ENCODE measurements at regions not wholly inside any gene's neighbourhood (a gene's known extent, or its start where the extent isn't known, plus 50 kb on each side); places are given as distances from the start of the nearest gene placed in this dataset.

DNA sequence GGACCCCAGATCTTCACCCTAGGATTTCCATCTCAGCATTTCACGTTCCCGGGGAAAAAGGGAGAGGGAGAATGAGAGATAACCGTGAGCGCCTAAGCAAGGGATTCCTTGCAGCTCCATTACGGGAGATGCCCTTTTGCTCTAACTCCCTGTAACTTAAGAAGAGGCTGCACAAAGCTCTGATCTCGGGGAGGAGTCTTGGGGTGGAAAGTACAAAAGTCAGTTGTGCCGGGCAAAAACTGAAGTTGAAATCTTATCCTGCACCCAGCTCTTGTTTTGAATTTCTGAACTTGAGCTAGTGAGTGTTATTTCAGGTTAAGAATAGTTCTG lies 256.4 kb upstream of the SOX21 start:
- peak overlapping the region; percentile 68 for H2AFZ ChIP-seq (ENCODE audit: low read depth, low read length)
- H3K4me3 ChIP-seq (ENCODE audit: low read length) = peak overlapping the region; percentile 74
- H3K36me3 ChIP-seq (ENCODE audit: insufficient read depth, low read length) = no peaks in the 10 kb centered on the region
- peaks cover 55% of the 10 kb centered on the region for H3K4me1 ChIP-seq (ENCODE audit: insufficient read depth, low read length)
- H3K9me3 ChIP-seq (ENCODE audit: low read length) = no peaks in the 10 kb centered on the region
- H3K27me3 ChIP-seq (ENCODE audit: insufficient read depth, low read length) = no peaks in the 10 kb centered on the region

DNA sequence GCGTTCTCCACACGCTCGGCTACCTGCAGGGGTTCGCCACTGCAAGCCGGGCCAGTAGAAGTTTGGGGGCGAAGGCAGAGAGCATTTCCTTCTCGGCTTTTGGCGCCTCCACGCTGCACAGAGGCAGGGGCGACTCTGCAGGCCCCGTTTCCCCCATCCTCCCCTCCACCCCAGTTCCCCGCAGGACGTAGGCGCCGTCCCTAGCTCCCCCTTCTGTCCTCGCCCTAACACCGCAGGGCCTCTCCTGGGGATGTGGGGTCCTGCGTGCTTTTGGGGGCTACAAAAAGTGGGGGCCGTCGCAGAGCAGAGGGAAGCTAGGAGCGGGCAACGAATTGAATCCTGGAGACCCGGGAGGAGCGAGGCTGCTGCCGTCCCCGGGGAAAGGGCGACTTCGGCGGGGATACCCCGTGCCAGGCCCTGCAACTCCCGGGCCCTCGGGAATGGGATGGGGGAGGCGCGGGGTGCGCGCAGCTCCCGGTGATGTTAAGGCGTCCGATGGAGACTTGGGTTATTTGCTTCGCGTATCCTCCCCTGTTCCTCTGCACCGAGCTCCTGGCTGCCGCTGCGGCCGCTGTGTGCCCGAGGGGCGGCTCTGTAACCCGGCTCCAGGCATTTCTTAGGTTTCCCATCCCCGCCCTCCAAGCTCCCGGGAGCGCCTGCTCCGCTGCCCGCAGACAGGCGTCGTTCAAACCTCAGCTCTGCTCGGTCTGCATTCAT lies 255.9 kb upstream of the SOX21 start:
- H2AFZ ChIP-seq (ENCODE audit: low read depth, low read length) = peak overlapping the region; percentile 68
- H3K36me3 ChIP-seq (ENCODE audit: insufficient read depth, low read length) = no peaks in the 10 kb centered on the region
- H3K27me3 ChIP-seq (ENCODE audit: insufficient read depth, low read length) = no peaks in the 10 kb centered on the region
- peaks cover 49% of the 10 kb centered on the region for H3K4me1 ChIP-seq (ENCODE audit: insufficient read depth, low read length)
- peak overlapping the region; percentile 74 for H3K4me3 ChIP-seq (ENCODE audit: low read length)
- H3K9me3 ChIP-seq (ENCODE audit: low read length) = no peaks in the 10 kb centered on the region

DNA sequence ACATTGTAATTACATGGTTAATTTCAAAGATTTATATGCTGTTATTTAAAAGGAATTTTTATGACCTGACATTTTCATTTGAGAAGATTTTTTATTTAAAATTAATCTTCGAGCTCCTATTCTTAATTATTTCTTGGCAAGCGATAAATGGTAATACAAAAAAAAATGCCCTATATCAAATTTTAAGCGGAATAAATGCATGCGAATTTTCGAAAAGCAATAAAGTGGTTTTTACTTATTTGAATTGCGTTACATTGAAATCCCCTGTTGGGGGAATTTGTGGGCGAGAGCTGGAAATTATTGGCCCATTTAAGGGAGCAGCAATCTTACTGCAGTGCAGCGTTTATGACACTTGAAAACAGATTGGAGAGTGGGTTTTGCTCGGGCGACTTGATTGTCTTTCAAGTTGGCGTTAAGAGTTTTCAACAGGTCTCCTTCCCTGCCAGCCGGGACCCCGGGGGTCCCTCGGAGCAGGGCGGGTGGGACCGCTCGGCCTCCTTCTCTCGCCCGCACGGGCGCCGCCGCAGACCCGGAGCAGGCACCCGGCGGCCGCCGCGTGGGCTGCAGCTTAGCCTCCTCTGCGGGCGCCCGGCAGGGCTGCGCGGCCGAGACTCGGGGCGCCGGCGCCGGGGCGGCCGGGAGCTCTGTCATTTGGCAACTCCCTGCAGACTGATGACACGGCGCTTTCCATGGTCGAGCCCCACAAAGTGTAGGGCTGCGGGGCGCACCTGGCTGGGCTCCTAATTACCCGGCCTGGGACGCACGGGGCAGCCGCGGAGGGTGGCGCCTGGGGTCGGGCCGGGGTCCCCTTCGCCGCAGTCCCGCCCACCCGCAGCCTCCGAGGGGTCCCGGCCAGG lies 255.1 kb upstream of the SOX21 start:
- no peaks in the 10 kb centered on the region for H3K27me3 ChIP-seq (ENCODE audit: insufficient read depth, low read length)
- H3K36me3 ChIP-seq (ENCODE audit: insufficient read depth, low read length) = no peaks in the 10 kb centered on the region
- H2AFZ ChIP-seq (ENCODE audit: low read depth, low read length) = peak overlapping the region; percentile 68
- peak overlapping the region; percentile 74 for H3K4me3 ChIP-seq (ENCODE audit: low read length)
- no peaks in the 10 kb centered on the region for H3K9me3 ChIP-seq (ENCODE audit: low read length)
- peaks cover 46% of the 10 kb centered on the region for H3K4me1 ChIP-seq (ENCODE audit: insufficient read depth, low read length)

DNA sequence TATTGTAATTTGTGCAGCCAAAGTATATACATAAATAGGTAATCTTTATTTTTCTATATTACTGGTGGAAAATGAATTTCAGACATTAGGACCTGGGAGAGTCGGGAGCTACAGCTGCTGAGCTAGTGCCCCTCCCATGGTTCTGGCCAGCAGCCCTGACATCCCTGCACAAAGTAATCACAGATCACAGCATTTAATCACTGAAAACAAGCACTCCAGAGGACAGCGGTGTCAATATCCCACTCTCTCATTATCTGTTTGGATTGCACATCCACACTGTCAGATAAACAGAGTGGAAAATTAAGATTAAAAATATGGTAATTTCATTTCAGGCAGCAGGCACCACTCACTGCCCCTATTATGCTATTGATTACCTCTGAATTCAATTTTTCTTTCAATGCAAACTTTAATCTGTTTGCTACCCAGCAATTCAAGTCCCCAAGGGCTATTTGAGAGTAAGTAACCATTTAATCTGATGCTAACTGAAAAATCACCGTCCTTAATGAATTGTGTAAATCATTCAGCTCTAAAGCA lies 254.1 kb upstream of the SOX21 start:
- H3K36me3 ChIP-seq (ENCODE audit: insufficient read depth, low read length) = no peaks in the 10 kb centered on the region
- H3K4me1 ChIP-seq (ENCODE audit: insufficient read depth, low read length) = peaks cover 40% of the 10 kb centered on the region
- no peaks in the 10 kb centered on the region for H3K27me3 ChIP-seq (ENCODE audit: insufficient read depth, low read length)
- H2AFZ ChIP-seq (ENCODE audit: low read depth, low read length) = no peak overlapping the region
- H3K4me3 ChIP-seq (ENCODE audit: low read length) = peak overlapping the region; percentile 74
- H3K9me3 ChIP-seq (ENCODE audit: low read length) = no peaks in the 10 kb centered on the region

DNA sequence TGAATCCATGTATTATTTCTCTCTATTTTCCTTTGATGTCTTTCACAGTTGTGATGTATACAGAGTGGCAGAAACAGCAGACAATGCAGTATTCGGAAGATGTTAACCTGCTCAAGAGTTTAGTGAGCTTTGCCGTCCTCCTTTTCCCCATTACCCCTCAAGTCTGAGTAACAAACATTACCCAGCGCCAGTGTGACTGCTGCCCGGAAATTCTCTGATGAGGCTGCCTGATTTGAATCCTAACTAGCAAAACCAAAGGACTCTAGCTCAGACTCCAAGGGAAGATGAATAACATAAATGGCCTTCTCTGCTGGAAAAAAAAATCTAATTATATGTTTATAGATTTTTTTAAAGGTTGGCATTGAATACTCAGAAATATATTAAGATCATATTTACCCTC lies 247.3 kb upstream of the SOX21 start:
- Histone ChIP-seq H3K9me3 (ENCODE audit: low read length) (no peaks in the 10 kb centered on the region), H3K27me3 (ENCODE audit: insufficient read depth, low read length) (no peaks in the 10 kb centered on the region), H3K4me3 (ENCODE audit: low read length) (no peak overlapping the region), H2AFZ (ENCODE audit: low read depth, low read length) (peak overlapping the region; percentile 28), H3K4me1 (ENCODE audit: insufficient read depth, low read length) (peaks cover 24% of the 10 kb centered on the region), H3K36me3 (ENCODE audit: insufficient read depth, low read length) (no peaks in the 10 kb centered on the region)

DNA sequence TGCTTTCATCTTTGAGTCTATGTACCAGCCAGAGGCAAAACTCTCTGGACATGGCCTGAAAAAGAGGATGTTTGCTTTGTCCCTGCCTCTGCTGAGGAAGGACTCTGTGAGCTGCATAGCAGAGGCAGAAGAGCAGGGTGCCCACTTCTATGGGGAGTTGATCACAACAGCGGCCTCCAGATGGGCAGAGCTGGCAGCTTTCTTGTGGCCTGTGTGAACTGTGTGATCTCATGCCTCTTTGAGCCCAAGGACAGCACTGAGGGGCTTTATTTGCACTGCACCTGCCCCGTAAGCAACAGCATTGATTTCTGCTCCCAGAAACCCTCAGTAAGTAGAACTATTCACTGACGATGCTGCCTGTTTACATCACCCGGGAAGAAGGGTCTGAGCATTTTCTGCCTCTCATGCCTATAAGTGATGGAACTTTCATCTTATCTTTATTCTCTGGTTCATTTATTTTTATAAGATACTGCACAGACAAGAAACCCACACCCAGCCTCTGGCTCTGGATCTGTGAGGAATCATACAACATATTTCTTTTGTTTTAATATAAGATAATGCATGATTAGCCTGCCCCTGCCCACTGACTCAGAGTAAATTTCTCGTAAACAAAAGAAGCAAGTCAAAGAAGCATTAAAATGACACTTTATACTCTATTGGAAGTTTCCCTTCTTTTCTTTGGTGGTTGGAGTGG lies 244.2 kb upstream of the SOX21 start:
- no peaks in the 10 kb centered on the region for H3K27me3 ChIP-seq (ENCODE audit: insufficient read depth, low read length)
- no peaks in the 10 kb centered on the region for H3K9me3 ChIP-seq (ENCODE audit: low read length)
- no peaks in the 10 kb centered on the region for H3K36me3 ChIP-seq (ENCODE audit: insufficient read depth, low read length)
- no peak overlapping the region for H2AFZ ChIP-seq (ENCODE audit: low read depth, low read length)
- no peak overlapping the region for H3K4me3 ChIP-seq (ENCODE audit: low read length)
- H3K4me1 ChIP-seq (ENCODE audit: insufficient read depth, low read length) = peaks cover 17% of the 10 kb centered on the region

DNA sequence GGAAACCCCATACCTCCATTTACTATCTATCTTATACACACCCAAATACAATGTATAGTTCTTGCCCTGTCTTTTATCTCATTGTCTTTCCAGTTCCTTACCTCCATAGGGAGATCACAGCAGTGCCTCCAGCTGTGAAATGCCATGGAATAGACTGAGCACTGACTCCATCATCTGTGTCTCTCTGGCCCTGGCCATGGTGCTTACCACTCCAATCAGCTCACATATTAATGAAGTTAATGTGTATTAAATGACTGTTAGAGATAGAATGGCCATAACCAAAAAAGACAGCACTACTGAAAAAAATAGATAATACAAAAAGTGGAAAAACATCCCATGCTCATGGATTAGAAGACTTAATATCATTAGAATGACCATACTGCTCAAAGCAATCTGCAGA lies 240.4 kb upstream of the SOX21 start:
- Histone ChIP-seq H2AFZ (ENCODE audit: low read depth, low read length) (no peak overlapping the region), H3K27me3 (ENCODE audit: insufficient read depth, low read length) (no peaks in the 10 kb centered on the region), H3K4me3 (ENCODE audit: low read length) (no peak overlapping the region), H3K9me3 (ENCODE audit: low read length) (no peaks in the 10 kb centered on the region), H3K36me3 (ENCODE audit: insufficient read depth, low read length) (no peaks in the 10 kb centered on the region), H3K4me1 (ENCODE audit: insufficient read depth, low read length) (peaks cover 15% of the 10 kb centered on the region)

DNA sequence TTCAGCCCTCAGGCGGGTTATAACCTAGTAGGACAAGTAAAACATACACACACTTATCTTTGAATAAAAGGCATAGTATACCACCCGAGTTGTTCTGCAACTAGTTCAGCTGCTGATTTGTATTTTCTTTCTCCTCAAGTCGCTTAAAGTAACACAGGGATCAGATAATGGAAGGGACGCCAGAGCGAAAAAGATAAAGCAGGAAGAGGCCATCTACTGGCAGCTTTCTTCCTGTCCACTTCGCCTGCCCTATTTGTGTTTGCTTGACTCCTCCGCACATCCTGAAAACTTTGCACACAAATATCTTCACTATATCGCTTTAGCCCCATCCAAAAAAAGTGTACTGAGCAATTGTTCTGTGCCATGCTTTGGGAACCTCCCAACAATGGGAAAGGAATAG lies 238.0 kb upstream of the SOX21 start:
- H3K27me3 ChIP-seq (ENCODE audit: insufficient read depth, low read length) = no peaks in the 10 kb centered on the region
- peaks cover 25% of the 10 kb centered on the region for H3K4me1 ChIP-seq (ENCODE audit: insufficient read depth, low read length)
- no peaks in the 10 kb centered on the region for H3K36me3 ChIP-seq (ENCODE audit: insufficient read depth, low read length)

DNA sequence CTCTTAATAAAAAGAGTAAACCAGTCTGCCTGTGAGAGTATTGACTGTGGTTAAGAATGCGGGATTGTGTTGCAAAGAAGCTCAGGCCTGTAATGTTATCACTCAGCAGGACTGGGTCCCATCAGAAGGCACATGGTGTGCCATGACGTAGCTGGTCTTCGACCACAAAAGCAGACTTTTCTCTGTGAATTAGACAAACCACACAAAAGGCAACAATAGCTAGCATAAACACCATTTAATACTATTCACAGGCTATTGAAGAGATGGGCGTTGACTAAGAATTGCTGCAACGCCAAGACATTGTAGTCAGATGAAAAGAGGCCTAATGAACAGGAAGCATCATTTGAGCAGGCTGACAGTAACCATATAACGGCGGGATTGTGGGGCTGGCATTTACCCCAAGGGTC lies 235.6 kb upstream of the SOX21 start:
- Histone ChIP-seq H2AFZ (ENCODE audit: low read depth, low read length) (no peak overlapping the region), H3K9me3 (ENCODE audit: low read length) (no peaks in the 10 kb centered on the region), H3K4me1 (ENCODE audit: insufficient read depth, low read length) (peaks cover 25% of the 10 kb centered on the region), H3K27me3 (ENCODE audit: insufficient read depth, low read length) (no peaks in the 10 kb centered on the region), H3K4me3 (ENCODE audit: low read length) (no peak overlapping the region), H3K36me3 (ENCODE audit: insufficient read depth, low read length) (no peaks in the 10 kb centered on the region)

More for the DNA sequence above, 238.0 kb upstream of the SOX21 start:
- H2AFZ ChIP-seq (ENCODE audit: low read depth, low read length) = no peak overlapping the region
- no peaks in the 10 kb centered on the region for H3K9me3 ChIP-seq (ENCODE audit: low read length)
- no peak overlapping the region for H3K4me3 ChIP-seq (ENCODE audit: low read length)

DNA sequence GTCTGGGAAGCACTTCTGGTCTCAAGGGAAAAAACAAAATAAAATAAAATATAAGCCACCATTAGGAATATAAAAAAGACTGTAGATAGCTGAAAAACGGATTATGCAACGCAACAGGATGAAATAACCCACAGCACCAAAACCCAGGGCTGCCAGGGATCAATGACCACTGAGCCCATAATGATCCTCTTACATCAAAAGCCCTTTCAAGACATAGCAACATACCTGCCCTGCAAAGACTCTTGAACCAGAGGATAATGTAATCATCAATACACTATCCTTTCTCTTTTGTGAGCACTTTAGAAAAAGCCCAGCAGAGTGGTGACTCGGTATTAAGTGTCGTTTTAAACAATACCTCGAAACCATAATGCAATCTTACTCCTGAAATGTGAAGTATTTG lies 235.0 kb upstream of the SOX21 start:
- Histone ChIP-seq H3K36me3 (ENCODE audit: insufficient read depth, low read length) (no peaks in the 10 kb centered on the region), H3K27me3 (ENCODE audit: insufficient read depth, low read length) (no peaks in the 10 kb centered on the region), H3K4me3 (ENCODE audit: low read length) (no peak overlapping the region), H3K9me3 (ENCODE audit: low read length) (no peaks in the 10 kb centered on the region), H3K4me1 (ENCODE audit: insufficient read depth, low read length) (peaks cover 25% of the 10 kb centered on the region), H2AFZ (ENCODE audit: low read depth, low read length) (no peak overlapping the region)

DNA sequence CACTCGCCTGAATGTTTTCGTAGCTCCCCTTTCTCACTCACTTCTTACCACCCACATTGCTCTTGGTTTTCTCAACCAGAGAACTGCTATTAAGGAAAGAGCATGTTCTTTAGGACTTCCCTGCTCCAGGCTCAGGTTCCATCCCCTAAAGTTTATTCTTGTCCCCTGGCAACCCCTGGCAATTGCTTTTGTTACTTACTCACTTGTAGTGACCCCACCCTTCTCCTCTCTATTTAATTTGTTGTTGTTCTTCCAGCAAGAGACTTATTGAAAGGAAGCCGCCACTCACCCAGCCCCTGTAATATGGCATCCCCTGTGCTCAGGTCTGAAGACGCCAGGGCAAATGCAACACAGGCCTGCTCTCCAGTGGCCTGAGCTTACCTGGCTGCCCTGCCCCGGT lies 233.7 kb upstream of the SOX21 start:
- H3K27me3 ChIP-seq (ENCODE audit: insufficient read depth, low read length) = no peaks in the 10 kb centered on the region
- H3K4me1 ChIP-seq (ENCODE audit: insufficient read depth, low read length) = peaks cover 25% of the 10 kb centered on the region
- H3K36me3 ChIP-seq (ENCODE audit: insufficient read depth, low read length) = no peaks in the 10 kb centered on the region
- no peaks in the 10 kb centered on the region for H3K9me3 ChIP-seq (ENCODE audit: low read length)
- no peak overlapping the region for H2AFZ ChIP-seq (ENCODE audit: low read depth, low read length)
- H3K4me3 ChIP-seq (ENCODE audit: low read length) = no peak overlapping the region

DNA sequence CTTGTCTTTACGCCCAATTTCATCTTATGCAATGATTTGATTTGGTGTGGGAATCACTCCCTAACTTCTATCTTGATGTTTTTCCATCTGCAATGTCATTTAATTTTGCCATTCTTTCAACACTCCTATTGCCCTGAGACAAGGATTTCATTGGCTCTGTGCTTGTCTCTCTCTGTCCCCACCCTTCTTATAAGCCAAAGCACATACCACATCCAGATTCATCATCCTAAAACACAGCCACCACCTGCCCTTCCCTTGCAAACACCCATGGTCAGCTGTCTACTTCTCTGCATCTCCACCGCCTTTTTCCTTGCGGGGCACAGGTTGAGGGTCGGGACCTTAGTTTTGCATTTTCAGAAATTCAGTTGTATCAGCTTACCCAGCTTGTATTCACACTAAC lies 225.8 kb upstream of the SOX21 start:
- Histone ChIP-seq H3K4me1 (ENCODE audit: insufficient read depth, low read length) (peaks cover 6% of the 10 kb centered on the region), H2AFZ (ENCODE audit: low read depth, low read length) (no peak overlapping the region), H3K4me3 (ENCODE audit: low read length) (no peak overlapping the region), H3K27me3 (ENCODE audit: insufficient read depth, low read length) (no peaks in the 10 kb centered on the region), H3K9me3 (ENCODE audit: low read length) (peaks cover 2% of the 10 kb centered on the region), H3K36me3 (ENCODE audit: insufficient read depth, low read length) (no peaks in the 10 kb centered on the region)

DNA sequence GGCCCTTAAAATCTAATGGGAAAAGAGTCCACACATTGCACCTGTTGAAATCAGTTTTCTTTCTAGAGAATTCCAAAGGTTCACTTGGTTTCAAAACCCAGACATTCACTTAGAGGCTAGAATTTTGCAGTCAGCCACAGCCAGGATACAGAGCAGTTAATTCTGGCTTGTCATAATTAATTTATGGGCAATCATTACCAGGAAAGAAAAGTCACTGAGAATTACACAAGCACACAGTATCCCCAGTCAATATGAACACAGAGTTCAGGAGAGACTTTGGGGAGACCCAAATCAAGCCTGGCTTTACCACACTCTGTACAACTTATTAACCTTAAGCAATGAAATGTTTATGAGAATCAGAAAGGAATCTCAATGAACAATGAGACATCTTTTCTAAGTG lies 224.3 kb upstream of the SOX21 start:
- Histone ChIP-seq H3K4me3 (ENCODE audit: low read length) (no peak overlapping the region), H3K27me3 (ENCODE audit: insufficient read depth, low read length) (no peaks in the 10 kb centered on the region)

More for the DNA sequence above, 224.3 kb upstream of the SOX21 start:
- no peak overlapping the region for H2AFZ ChIP-seq (ENCODE audit: low read depth, low read length)
- peaks cover 2% of the 10 kb centered on the region for H3K9me3 ChIP-seq (ENCODE audit: low read length)
- no peaks in the 10 kb centered on the region for H3K36me3 ChIP-seq (ENCODE audit: insufficient read depth, low read length)
- H3K4me1 ChIP-seq (ENCODE audit: insufficient read depth, low read length) = peaks cover 6% of the 10 kb centered on the region
